Esophagus muscularis mucosa (tissue), 4 donors: ENCODE measurements at regions not wholly inside any gene's neighbourhood (a gene's known extent, or its start where the extent isn't known, plus 50 kb on each side); places are given as distances from the start of the nearest gene placed in this dataset.

Experiments used
- CTCF ChIP-seq, 3 experiments: fragments of 200-600 bp in 2 of 3; fragments of 450-650 bp in 1 of 3; sonication (generic) in 2 of 3; IDR thresholded peaks; one replicate each; pipeline ENCODE4 v1.5.1; 2017 to 2019; ENCODE audit warnings: antibody characterized with exemption in 3 of 3, mild to moderate bottlenecking in 2 of 3, moderate library complexity in 1 of 3
- EP300 ChIP-seq: sonication (generic); formaldehyde crosslinking; IDR thresholded peaks from one replicate; pipeline ENCODE4 v1.6.1; 2017; ENCODE audit warnings: antibody characterized with exemption
- POLR2A ChIP-seq: fragments of 450-650 bp; IDR thresholded peaks from one replicate; pipeline ENCODE4 v1.6.1; 2017; ENCODE audit warnings: antibody characterized with exemption, moderate library complexity, mild to moderate bottlenecking, low read depth

GRCh38 chr3:137926991-137927390, 83.0 kb upstream of the CLDN18 start:
- TF ChIP-seq CTCF (IDR thresholded peaks at IDR 0.05) (no peak), POLR2A (no peak), EP300 (no peak)
